Neuron (in vitro differentiated cells): ENCODE measurements at regions not wholly inside any gene's neighbourhood (a gene's known extent, or its start where the extent isn't known, plus 50 kb on each side); places are given as distances from the start of the nearest gene placed in this dataset.

Experiments
- H2AFZ ChIP-seq: one replicate; pipeline ENCODE4 v1.6.1; 2013; ENCODE audit warnings: low read depth, mild to moderate bottlenecking, inconsistent platforms, low read length, moderate library complexity
- H3K27me3 ChIP-seq: one replicate; pipeline ENCODE4 v1.6.1; 2013; ENCODE audit warnings: low read length; ENCODE audit not compliant: insufficient read depth
- H3K36me3 ChIP-seq: one replicate; pipeline ENCODE4 v1.6.1; 2013; ENCODE audit warnings: low read length; ENCODE audit not compliant: insufficient read depth
- H3K4me1 ChIP-seq: one replicate; pipeline ENCODE4 v1.6.1; 2013; ENCODE audit warnings: low read length; ENCODE audit not compliant: insufficient read depth
- H3K4me3 ChIP-seq: 2 replicates; pipeline ENCODE4 v1.5.1; 2013; ENCODE audit warnings: mild to moderate bottlenecking, low read length, moderate library complexity
- H3K9me3 ChIP-seq: one replicate; pipeline ENCODE4 v1.6.1; 2013; ENCODE audit warnings: low read length

DNA sequence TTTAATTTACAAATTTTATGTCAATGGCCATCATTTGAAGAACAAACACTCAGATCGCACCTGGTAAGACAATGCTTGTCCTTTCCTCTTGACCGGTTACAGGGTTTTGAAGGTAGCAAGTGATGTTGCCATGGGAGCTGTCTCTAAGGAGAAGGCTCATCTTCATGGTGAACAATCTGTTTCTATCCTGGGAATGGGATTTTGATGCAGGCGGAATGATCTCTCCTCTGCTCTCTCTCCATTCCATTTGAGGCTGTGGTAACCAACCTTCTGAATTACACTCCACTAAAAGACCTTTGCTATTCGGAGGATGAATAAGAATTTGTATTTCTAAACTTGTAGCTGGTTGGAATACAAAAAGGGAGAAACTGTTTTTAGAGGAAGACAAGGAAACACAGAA is 57.9 kb upstream of the SLC5A9 start:
- Histone ChIP-seq H2AFZ (no peak overlapping the region), H3K27me3 (peaks cover 2% of the 10 kb centered on the region), H3K9me3 (no peaks in the 10 kb centered on the region), H3K4me3 (no peak overlapping the region), H3K36me3 (no peaks in the 10 kb centered on the region), H3K4me1 (peaks cover 8% of the 10 kb centered on the region)

DNA sequence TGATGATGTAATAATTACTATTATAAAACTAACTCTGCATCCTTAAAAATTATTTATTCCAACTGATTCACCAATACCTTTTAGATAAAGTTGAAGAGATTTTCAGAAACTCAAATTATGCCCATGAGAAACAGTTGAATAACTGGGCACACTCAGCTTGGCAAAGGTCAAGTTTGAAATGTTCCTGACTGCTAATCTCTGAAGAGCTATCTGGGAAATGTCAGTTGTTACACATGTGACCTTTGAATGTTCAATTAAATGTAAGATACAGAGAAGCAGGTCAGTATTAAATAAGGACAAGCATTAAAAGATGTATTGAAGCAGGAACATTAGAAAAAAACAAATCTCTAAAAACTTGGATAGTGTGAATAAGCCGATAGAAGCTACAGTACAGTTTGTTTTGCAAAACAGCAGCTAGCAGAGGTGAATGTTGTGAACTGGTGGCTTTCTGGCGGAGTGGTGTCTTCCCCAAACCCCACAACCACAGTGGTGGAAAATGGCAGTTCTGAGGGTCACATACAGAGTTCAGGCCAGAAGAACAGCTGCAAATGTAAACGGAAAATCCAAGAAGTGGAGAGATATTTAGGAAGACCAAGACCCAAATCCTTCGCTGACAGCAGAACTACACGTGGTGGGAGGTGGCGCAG is 61.9 kb upstream of the SLC5A9 start:
- Histone ChIP-seq H3K27me3 (peaks cover 4% of the 10 kb centered on the region), H3K4me1 (peaks cover 8% of the 10 kb centered on the region), H2AFZ (no peak overlapping the region), H3K36me3 (no peaks in the 10 kb centered on the region), H3K4me3 (no peak overlapping the region), H3K9me3 (no peaks in the 10 kb centered on the region)

DNA sequence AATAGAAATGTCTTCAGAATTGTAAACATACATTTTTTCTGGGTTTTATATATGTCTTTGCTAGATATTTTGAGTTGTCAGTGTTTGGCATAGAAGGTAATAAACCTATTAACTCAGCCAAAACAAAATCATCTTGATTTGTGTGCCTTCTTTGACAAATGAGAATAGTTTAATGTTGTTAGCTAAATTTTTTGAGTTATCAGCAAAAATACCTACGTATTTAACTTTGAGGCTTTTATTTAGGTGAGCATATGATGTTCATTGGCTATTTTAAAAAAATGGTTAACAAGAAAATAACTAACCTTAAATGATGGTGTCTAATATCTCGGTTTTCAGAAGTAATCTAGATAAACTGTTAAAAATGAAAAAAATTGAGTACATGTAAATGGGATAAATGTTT is 83.2 kb upstream of the SLC5A9 start:
- Histone ChIP-seq H3K4me1 (no peaks in the 10 kb centered on the region), H3K4me3 (no peak overlapping the region), H2AFZ (no peak overlapping the region), H3K9me3 (no peaks in the 10 kb centered on the region), H3K27me3 (no peaks in the 10 kb centered on the region), H3K36me3 (no peaks in the 10 kb centered on the region)

DNA sequence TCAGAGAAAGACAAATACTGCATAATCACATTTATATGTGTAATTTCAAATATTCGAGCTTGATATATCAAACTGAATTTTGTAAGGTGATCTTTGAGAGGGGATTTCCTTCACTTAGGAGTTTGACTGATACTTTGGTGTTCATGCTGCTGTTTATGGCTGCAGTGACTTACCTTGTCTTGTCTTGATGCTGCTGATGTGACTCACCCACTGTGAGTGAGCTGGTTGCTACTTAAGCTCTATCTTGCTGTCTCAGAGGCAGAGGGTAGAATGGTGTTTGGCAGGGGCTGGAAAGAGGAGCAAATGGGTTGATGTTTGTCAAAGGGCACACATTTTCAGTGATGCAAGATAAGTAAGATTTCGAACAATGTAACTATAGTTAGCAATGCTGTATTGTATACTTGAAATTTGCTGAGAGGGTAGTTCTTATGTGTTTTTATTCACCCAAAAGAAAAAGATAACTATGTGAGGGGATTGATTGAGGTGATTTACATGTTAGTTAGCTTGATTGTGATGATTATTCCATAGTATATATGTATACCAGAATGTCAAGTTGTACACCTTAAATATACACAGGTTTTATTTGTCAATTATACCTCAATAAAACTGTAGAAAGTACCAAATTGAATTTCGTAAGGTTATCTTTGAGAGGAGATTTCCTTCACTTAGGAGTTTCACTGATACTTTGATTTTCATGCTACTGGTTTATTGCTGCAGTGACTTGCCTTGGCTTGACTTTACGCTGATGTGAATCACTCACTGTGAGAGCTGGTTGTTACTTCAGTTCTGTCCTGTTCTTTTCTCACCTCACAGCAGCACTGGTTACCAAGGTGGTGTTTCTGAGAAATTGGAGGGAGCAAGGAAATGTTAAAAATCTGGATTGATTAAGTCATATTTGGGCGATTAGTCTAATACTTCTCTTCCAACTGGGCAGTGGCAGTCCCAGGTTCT is 94.5 kb upstream of the SLC5A9 start:
- no peak overlapping the region for H3K4me3 ChIP-seq
- no peaks in the 10 kb centered on the region for H3K9me3 ChIP-seq
- H3K36me3 ChIP-seq, result no peaks in the 10 kb centered on the region
- no peak overlapping the region for H2AFZ ChIP-seq
- H3K27me3 ChIP-seq, result no peaks in the 10 kb centered on the region
- H3K4me1 ChIP-seq, result no peaks in the 10 kb centered on the region

DNA sequence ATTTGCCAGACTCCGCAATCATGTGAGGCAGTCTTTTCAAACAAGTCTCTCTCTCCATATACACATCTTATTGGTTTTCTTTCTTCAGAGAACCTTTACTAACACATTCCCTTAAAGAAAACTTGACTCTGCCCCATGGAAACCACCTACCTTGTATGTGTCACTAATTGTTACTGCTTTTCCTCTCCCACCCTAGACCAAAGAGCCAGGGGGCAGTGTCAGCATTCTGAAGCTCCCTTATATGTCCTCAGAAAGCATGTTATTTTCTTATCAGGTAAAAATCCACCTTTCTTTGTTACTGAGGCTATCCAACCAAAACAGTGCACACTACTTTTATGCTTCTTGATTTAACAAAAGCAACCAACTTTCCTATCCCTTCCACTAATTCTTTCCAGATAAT is 98.9 kb upstream of the SLC5A9 start:
- Histone ChIP-seq H3K4me3 (no peak overlapping the region), H3K36me3 (no peaks in the 10 kb centered on the region), H3K9me3 (no peaks in the 10 kb centered on the region), H3K27me3 (no peaks in the 10 kb centered on the region), H2AFZ (no peak overlapping the region), H3K4me1 (no peaks in the 10 kb centered on the region)

DNA sequence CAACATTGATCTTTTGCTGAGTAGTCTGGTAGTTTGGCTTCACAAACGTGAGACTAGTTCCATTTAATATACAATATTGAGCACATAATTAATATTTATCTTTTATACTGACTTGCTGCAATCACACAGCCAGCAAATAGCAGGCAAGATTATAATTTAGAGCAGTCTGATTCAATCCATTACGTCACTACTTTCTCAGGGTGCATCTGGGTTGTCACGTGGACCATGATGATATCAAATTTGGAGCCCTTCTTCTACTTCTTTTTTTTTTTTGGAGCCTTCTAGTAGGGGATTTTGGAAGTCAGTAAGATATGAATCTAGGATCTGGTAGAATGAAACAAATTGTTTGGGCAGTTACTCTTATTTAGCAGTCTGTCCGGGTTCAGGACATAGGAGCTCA is 100.6 kb upstream of the SLC5A9 start:
- Histone ChIP-seq H3K9me3 (no peaks in the 10 kb centered on the region), H3K4me3 (no peak overlapping the region)

DNA sequence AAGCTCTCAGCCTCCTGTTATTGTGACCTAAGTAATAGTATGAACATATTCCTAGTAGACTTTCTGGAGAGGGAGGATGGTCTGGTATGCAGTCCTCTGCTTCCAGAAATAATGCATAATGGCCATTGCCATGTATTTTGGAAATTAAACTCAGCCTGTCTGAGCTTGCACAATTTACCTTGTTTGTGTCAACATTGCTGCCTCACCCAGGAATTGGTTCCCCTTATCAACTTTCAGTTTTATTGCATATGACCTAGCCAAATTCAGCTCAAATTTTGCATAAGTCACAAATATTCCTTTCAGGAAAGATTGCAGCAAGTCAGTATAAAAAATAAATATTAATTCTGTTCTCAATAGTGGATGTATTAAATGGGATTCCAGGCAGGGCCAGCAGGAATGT is 101.9 kb upstream of the SLC5A9 start:
- Histone ChIP-seq H3K36me3 (no peaks in the 10 kb centered on the region), H3K4me1 (no peaks in the 10 kb centered on the region), H2AFZ (no peak overlapping the region), H3K9me3 (no peaks in the 10 kb centered on the region), H3K4me3 (no peak overlapping the region), H3K27me3 (no peaks in the 10 kb centered on the region)

More for the DNA sequence above, 100.6 kb upstream of the SLC5A9 start:
- Histone ChIP-seq H3K4me1 (no peaks in the 10 kb centered on the region), H3K27me3 (no peaks in the 10 kb centered on the region), H2AFZ (no peak overlapping the region), H3K36me3 (no peaks in the 10 kb centered on the region)

DNA sequence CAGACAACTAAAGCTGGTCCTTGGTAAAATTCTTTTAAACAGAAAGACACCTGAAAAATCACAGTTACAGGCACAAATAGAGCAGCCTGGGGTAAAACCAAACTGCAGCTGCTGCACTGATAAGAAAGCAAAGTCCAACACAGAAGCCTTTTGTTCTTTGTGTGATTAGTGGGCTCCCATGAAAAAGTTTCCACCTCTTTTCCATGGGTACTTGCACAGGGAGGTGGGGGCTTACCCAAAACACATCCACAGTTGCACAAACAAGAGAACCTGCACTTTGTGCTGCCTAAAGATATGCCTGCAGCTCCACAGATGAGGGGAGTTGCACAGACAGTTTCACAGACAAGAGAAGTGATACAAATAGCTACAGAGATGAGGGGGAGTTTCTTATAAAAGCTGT is 106.7 kb upstream of the SLC5A9 start:
- H3K36me3 ChIP-seq, result no peaks in the 10 kb centered on the region
- no peaks in the 10 kb centered on the region for H3K27me3 ChIP-seq
- no peak overlapping the region for H3K4me3 ChIP-seq
- no peaks in the 10 kb centered on the region for H3K4me1 ChIP-seq
- no peaks in the 10 kb centered on the region for H3K9me3 ChIP-seq
- H2AFZ ChIP-seq, result no peak overlapping the region

DNA sequence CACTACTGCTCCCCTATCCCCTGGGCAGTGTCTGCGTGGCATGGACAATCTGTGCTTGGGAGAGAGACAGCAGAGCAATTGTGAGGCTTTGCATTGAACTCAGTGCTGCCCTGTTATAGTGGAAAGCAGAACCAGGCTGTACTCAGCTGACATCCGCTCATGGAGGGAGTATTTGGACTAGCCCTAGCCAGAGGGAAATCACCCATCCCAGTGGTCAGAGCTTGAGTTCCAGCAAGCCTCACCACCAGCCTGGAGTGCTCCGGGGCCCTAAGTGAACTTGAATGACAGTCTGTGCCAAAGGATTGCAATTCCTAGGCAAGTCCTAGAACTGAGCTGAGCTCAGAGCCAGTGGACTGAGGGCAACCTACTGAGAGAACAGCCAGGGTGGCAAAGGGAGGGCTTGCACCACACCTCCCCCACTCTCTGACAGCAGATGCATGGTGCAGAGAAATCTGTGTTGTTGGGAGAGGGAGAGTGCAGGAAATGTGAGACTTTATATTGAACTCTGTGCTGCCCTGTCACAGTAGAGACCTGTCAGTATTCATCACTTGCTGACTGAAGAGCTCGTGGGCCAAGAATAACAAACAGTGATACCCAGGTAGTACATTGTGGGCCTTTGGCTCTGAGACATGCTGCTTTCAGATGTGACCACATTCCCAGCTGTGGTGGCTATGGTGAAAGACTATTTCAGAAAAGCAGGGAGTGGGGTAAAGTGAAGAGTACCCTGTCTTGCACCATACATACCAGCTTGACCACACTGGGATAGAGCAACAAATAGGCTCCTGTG is 107.7 kb upstream of the SLC5A9 start:
- Histone ChIP-seq H2AFZ (no peak overlapping the region), H3K9me3 (no peaks in the 10 kb centered on the region), H3K4me3 (no peak overlapping the region), H3K27me3 (no peaks in the 10 kb centered on the region), H3K4me1 (no peaks in the 10 kb centered on the region), H3K36me3 (no peaks in the 10 kb centered on the region)

DNA sequence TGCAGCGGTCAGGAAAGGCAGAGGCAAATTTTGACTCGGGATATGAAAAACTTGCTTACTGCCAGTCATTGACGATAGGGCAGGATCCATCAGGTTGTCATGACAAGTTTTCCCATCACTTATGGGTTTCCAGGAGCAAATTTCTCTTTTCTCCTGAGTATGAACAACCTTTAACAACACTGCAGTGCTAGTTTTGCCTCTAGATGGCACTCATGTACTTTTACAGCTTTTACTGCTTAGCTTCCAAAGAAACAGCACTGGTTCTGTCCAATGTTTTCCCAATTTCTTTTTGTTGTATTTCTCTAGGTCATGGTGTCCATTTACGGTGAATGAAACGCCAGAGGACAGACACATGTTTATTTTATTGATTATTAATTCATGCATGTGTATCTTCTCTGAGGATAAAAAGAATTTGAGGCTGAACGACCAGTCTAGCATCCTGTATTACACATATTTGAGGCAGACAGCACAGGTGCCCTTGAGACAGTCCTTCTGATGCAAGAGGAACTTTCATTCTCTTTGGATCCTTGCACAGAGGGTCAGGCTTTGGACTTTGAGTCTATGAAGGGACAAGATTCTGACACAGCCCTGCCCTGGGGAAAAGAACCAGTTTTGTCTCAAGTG is 112.3 kb upstream of the TRABD2B start:
- Histone ChIP-seq H3K9me3 (no peaks in the 10 kb centered on the region), H2AFZ (no peak overlapping the region), H3K36me3 (no peaks in the 10 kb centered on the region), H3K4me3 (no peak overlapping the region), H3K27me3 (no peaks in the 10 kb centered on the region), H3K4me1 (no peaks in the 10 kb centered on the region)

DNA sequence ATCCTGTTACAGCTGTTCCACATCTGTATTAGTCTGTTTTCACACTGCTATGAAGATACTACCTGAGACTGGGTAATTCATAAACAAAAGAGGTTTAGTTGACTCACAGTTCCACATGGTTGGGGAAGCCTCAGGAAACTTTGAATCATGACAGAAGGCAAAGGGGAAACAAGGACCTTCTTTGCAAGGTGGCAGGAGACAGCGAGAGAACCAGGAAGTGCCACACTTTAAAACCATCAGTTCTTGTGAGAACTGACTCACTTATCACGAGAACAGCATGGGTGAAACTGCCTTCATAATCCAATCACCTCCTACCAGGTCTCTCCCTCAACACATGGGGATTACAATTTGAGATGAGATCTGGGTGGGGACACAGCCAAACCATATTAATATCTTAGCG is 110.3 kb upstream of the TRABD2B start:
- no peaks in the 10 kb centered on the region for H3K27me3 ChIP-seq
- H3K4me3 ChIP-seq, result no peak overlapping the region
- no peaks in the 10 kb centered on the region for H3K36me3 ChIP-seq
- no peaks in the 10 kb centered on the region for H3K4me1 ChIP-seq
- no peaks in the 10 kb centered on the region for H3K9me3 ChIP-seq
- no peak overlapping the region for H2AFZ ChIP-seq

DNA sequence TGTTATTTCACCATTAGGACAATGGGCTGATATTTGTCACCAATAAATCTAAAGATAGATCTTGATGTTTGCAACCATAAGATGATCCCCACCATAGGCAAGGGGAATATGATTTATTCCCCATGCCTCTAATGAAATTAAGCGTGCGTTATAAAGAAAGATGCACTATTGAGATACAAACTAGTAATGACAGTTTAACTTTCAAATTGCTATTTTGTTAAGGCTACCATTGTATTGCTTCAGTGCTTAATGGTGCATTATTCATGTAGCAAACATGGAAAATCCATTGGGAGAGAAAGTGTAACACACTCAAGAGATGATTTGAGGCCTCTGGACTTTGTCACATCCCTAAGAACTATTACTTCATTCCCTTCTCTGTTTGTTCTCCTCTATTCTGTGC is 108.9 kb upstream of the TRABD2B start:
- H3K4me3 ChIP-seq, result no peak overlapping the region
- H3K9me3 ChIP-seq, result no peaks in the 10 kb centered on the region
- H3K27me3 ChIP-seq, result no peaks in the 10 kb centered on the region
- H3K4me1 ChIP-seq, result no peaks in the 10 kb centered on the region
- no peaks in the 10 kb centered on the region for H3K36me3 ChIP-seq
- no peak overlapping the region for H2AFZ ChIP-seq

DNA sequence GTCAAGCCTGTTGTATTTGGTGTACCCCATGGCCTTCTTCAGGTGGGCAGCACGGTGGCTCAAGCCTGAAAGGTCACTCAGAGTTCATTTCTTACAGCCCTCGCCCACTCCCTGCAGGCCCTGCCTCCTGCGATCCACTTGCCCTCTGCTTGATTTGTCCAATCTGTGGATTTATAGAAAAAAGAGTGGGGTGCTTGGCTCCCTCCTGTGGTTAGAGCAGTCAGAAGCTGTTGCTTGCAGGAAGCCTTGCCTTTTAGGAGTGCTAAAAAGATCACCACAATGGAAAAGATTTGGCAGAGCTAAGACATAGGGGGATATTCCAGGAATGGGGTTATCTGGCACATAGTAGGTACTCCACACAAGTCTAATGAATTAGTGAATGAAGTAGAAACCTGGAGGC is 108.0 kb upstream of the TRABD2B start:
- Histone ChIP-seq H3K36me3 (no peaks in the 10 kb centered on the region), H3K4me1 (no peaks in the 10 kb centered on the region), H3K9me3 (no peaks in the 10 kb centered on the region), H2AFZ (no peak overlapping the region), H3K27me3 (no peaks in the 10 kb centered on the region), H3K4me3 (no peak overlapping the region)
